ENCODE measurements at regions not wholly inside any gene's neighbourhood (a gene's known extent, or its start where the extent isn't known, plus 50 kb on each side); places are given as distances from the start of the nearest gene placed in this dataset.
"Not testable (repeated sequence)": the region's sequence is repeated elsewhere in the genome, so short reads cannot be mapped to it uniquely, and the experiment has no call there.

- intact Hi-C loops (cut with micrococcal nuclease): no loop called here
- H3K4me3 Mint-ChIP-seq: no peak overlapping the region
- H3K9me3 Mint-ChIP-seq: peaks cover 15% of the 10 kb centered on the region
- H3K27me3 Mint-ChIP-seq: no peaks in the 10 kb centered on the region
- no peaks in the 10 kb centered on the region for H3K4me1 Mint-ChIP-seq (ENCODE audit: low read depth)
- H3K36me3 Mint-ChIP-seq (ENCODE audit: low read depth): no peaks in the 10 kb centered on the region
- H3K27ac Mint-ChIP-seq: no peak overlapping the region
These were observed 281.0 kb upstream of the PTER start for GRCh38 chr10:16155834-16156233.

DNA sequence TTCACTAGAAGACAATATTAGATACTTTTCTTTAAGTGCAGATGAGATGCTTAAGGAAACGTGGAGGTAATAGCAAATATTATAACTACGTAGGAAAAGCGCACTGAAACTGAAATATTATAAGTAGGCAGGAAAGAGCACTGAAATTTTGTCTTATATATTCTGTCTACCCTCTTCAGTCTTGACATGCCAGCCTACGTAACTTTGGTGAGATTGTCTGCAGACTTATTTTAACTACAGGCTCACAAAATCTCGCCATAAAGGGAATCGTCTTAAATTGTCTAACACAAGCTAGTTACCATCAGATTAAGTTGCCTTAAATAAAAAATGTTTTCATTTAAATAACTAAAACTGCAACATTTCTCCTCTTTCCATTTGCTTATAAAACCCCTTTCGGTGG lies 280.1 kb upstream of the PTER start:
- H3K9me3 Mint-ChIP-seq: peaks cover 7% of the 10 kb centered on the region
- intact Hi-C loops (cut with micrococcal nuclease): no loop called here
- no peaks in the 10 kb centered on the region for H3K27me3 Mint-ChIP-seq
- no peak overlapping the region for H3K4me3 Mint-ChIP-seq
- no peak overlapping the region for H3K27ac Mint-ChIP-seq
- no peaks in the 10 kb centered on the region for H3K36me3 Mint-ChIP-seq (ENCODE audit: low read depth)
- H3K4me1 Mint-ChIP-seq (ENCODE audit: low read depth): no peaks in the 10 kb centered on the region

DNA sequence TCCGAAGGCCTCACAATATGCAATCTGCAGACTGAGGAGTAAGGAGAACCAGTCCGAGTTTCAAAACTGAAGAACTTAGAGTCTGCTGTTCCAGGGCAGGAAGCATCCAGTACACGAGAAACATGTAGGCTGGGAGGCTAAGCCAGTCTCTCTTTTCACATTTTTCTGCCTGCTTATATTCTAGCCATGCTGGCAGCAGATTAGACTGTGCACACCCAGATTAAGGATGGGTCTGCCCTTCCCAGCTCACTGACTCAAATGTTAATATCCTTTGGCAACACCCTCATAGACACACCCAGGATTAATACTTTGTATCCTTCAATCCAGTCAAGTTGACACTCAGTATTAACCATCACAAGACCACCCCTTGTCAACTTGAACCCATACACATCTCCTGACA lies 271.7 kb upstream of the PTER start:
- H3K4me3 Mint-ChIP-seq; H3K4me1 Mint-ChIP-seq (ENCODE audit: low read depth); H3K27ac Mint-ChIP-seq; H3K27me3 Mint-ChIP-seq; H3K36me3 Mint-ChIP-seq (ENCODE audit: low read depth); intact Hi-C loops (cut with micrococcal nuclease): not testable (repeated sequence)
- peaks cover 44% of the 10 kb centered on the region for H3K9me3 Mint-ChIP-seq

DNA sequence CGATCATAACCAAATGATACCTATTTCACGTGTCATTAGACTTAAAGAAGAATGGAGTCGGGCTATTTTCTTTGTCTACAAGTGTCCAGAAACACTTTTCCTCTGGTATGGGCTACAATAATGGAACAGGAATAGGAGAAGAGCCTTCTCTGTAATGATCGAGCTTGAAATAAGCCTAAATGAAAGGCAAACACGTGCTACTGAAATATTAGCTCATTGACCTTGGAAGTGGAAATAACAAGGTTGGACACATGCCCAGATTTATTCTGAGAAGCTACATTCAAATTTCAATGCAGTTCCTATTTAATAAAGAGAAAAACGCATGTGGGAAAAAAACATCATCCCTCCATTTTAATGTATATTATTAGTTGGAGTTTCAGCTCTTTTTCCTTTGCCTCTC lies 254.7 kb upstream of the PTER start:
- H3K9me3 Mint-ChIP-seq: peaks cover 21% of the 10 kb centered on the region
- H3K27ac Mint-ChIP-seq: no peak overlapping the region
- no peaks in the 10 kb centered on the region for H3K36me3 Mint-ChIP-seq (ENCODE audit: low read depth)
- no peaks in the 10 kb centered on the region for H3K4me1 Mint-ChIP-seq (ENCODE audit: low read depth)
- intact Hi-C loops (cut with micrococcal nuclease): no loop called here
- H3K4me3 Mint-ChIP-seq: no peak overlapping the region
- H3K27me3 Mint-ChIP-seq: no peaks in the 10 kb centered on the region

GRCh38 chr10:16182688-16183087 lies 254.1 kb upstream of the PTER start:
- Mint-ChIP-seq H3K27ac (no peak overlapping the region), H3K4me3 (no peak overlapping the region), H3K27me3 (no peaks in the 10 kb centered on the region), H3K4me1 (ENCODE audit: low read depth) (no peaks in the 10 kb centered on the region), H3K36me3 (ENCODE audit: low read depth) (no peaks in the 10 kb centered on the region), H3K9me3 (peaks cover 18% of the 10 kb centered on the region)
- intact Hi-C loops (cut with micrococcal nuclease): no loop called here

DNA sequence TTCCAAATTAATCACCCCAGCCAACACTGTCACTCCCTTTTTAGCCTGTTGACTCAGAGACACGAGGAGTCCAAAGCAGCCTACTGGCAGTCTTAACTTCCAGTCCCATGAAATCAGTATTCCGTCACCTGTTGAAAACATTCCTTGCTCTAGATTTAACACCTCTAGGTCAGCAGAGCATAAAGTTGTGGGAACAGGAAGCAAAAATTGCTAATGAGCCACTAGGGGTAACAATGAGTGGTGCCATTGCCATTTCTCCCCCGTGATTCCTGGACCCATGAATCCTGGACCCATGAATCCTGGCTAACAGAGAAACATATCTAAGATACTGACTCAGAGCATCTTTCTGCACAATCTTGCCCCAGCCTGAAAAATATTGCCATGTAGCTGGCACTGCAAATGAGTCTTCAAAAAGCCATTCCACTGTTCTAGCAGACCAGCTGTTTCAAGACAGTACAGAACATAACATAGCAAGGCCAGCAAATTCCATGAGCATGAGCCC lies 252.7 kb upstream of the PTER start:
- Mint-ChIP-seq H3K4me3 (no peak overlapping the region), H3K36me3 (ENCODE audit: low read depth) (no peaks in the 10 kb centered on the region), H3K4me1 (ENCODE audit: low read depth) (no peaks in the 10 kb centered on the region), H3K27ac (no peak overlapping the region), H3K9me3 (peaks cover 18% of the 10 kb centered on the region), H3K27me3 (no peaks in the 10 kb centered on the region)
- intact Hi-C loops (cut with micrococcal nuclease): no loop called here

DNA sequence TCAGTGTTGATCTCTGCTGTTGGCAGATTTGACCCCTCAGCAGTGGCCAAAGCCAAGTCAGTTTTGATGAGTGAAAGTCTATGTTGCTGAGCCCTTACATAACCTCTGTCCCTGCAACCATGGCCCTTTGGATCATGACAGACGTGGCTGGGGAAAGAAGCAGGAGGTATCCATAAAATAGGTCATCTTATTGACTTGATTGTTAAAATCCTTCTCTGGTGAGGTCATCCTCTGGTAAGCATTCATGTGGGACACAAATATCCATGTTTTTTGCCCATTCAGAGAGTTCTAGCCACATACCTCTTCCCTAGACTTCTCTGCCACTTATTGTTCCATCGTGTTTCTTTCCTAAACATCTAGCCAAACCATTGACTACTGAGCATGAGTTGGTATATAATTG lies 251.9 kb upstream of the PTER start:
- H3K4me1 Mint-ChIP-seq (ENCODE audit: low read depth): no peaks in the 10 kb centered on the region
- H3K9me3 Mint-ChIP-seq: peaks cover 18% of the 10 kb centered on the region
- no peaks in the 10 kb centered on the region for H3K36me3 Mint-ChIP-seq (ENCODE audit: low read depth)
- no peak overlapping the region for H3K4me3 Mint-ChIP-seq
- no peak overlapping the region for H3K27ac Mint-ChIP-seq
- intact Hi-C loops (cut with micrococcal nuclease): no loop called here
- no peaks in the 10 kb centered on the region for H3K27me3 Mint-ChIP-seq

DNA sequence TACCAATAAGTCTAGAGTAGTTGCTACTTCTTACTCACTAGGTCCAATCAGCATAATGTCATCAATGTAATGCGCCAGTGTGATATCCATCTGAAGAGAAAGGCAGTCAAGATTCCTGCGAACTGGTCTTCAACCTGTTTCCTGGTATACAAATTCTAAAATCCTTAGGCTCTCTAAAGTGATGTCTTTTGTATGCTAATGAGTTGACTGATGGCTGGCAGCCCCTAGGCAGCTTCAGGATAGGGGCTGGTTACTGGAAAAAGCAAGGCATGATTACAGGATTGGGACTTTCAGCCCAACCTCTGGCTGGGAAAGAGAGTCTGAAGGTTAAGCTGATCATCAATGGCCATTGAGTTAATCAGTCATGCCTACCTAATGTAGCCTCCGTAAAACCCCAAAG lies 250.2 kb upstream of the PTER start:
- intact Hi-C loops (cut with micrococcal nuclease): no loop called here
- Mint-ChIP-seq H3K36me3 (ENCODE audit: low read depth) (no peaks in the 10 kb centered on the region), H3K9me3 (peaks cover 18% of the 10 kb centered on the region), H3K4me3 (no peak overlapping the region), H3K27ac (no peak overlapping the region), H3K27me3 (no peaks in the 10 kb centered on the region), H3K4me1 (ENCODE audit: low read depth) (no peaks in the 10 kb centered on the region)

- Mint-ChIP-seq H3K9me3 (peaks cover 18% of the 10 kb centered on the region), H3K27ac (no peak overlapping the region), H3K4me1 (ENCODE audit: low read depth) (no peaks in the 10 kb centered on the region), H3K27me3 (no peaks in the 10 kb centered on the region), H3K4me3 (no peak overlapping the region), H3K36me3 (ENCODE audit: low read depth) (no peaks in the 10 kb centered on the region)
- intact Hi-C loops (cut with micrococcal nuclease): no loop called here
These were observed 249.6 kb upstream of the PTER start for GRCh38 chr10:16187161-16187560.

DNA sequence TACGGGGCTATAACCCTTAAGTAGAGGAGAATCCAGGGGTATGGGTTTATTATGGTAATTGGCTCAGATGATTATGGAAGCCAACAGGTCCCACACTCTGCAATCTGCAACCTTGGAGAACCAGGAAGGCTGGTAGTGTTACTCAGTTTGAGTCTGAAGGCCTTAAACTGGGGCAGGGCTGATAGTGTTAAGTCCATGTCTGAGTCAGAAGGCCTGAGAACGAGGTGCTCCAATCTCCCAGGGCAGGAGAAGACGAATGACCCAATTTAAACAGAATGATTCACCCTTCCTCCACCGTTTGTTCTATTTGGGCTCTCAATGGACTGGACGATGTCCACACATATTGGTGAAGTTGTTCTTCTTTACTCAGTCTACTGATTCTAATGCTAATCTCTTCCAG lies 244.5 kb upstream of the PTER start:
- H3K4me3 Mint-ChIP-seq: no peak overlapping the region
- intact Hi-C loops (cut with micrococcal nuclease): no loop called here
- H3K9me3 Mint-ChIP-seq: peaks cover 6% of the 10 kb centered on the region
- no peaks in the 10 kb centered on the region for H3K36me3 Mint-ChIP-seq (ENCODE audit: low read depth)
- no peak overlapping the region for H3K27ac Mint-ChIP-seq
- H3K27me3 Mint-ChIP-seq: no peaks in the 10 kb centered on the region
- no peaks in the 10 kb centered on the region for H3K4me1 Mint-ChIP-seq (ENCODE audit: low read depth)

DNA sequence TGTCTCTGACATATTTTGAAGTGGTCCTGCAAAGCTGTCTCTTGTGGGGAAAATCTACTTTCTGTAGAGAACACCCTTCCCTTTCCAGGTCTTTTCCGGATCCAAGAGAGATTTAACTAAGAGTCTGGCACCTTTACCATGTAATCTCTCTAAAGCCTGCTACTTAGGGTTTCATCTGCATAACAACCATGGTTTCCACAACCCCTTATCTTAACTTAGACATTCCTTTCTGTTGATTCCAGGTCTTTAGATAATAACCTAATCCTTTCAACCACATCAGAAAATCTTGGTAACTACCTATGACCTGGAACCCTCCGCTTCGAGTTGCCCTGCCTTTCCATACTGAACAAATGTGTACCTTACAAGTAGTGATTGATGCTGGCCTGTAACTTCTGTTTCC lies 243.6 kb upstream of the PTER start:
- Mint-ChIP-seq H3K27ac (no peak overlapping the region), H3K9me3 (peaks cover 6% of the 10 kb centered on the region), H3K4me1 (ENCODE audit: low read depth) (no peaks in the 10 kb centered on the region), H3K36me3 (ENCODE audit: low read depth) (no peaks in the 10 kb centered on the region), H3K27me3 (no peaks in the 10 kb centered on the region), H3K4me3 (no peak overlapping the region)
- intact Hi-C loops (cut with micrococcal nuclease): no loop called here

- intact Hi-C loops (cut with micrococcal nuclease): no loop called here
- H3K4me3 Mint-ChIP-seq: no peak overlapping the region
- peaks cover 13% of the 10 kb centered on the region for H3K9me3 Mint-ChIP-seq
- H3K27ac Mint-ChIP-seq: no peak overlapping the region
- H3K36me3 Mint-ChIP-seq (ENCODE audit: low read depth): no peaks in the 10 kb centered on the region
- H3K4me1 Mint-ChIP-seq (ENCODE audit: low read depth): no peaks in the 10 kb centered on the region
- H3K27me3 Mint-ChIP-seq: no peaks in the 10 kb centered on the region
These were observed 241.5 kb upstream of the PTER start for GRCh38 chr10:16195178-16195769.

GRCh38 chr10:16195894-16196293 lies 240.9 kb upstream of the PTER start:
- Mint-ChIP-seq H3K27me3 (no peaks in the 10 kb centered on the region), H3K36me3 (ENCODE audit: low read depth) (no peaks in the 10 kb centered on the region), H3K9me3 (peaks cover 13% of the 10 kb centered on the region), H3K27ac (no peak overlapping the region), H3K4me1 (ENCODE audit: low read depth) (no peaks in the 10 kb centered on the region), H3K4me3 (no peak overlapping the region)
- intact Hi-C loops (cut with micrococcal nuclease): no loop called here

GRCh38 chr10:16199216-16199615 lies 237.6 kb upstream of the PTER start:
- Mint-ChIP-seq H3K4me3 (no peak overlapping the region), H3K9me3 (peaks cover 13% of the 10 kb centered on the region), H3K27ac (no peak overlapping the region), H3K27me3 (no peaks in the 10 kb centered on the region), H3K4me1 (ENCODE audit: low read depth) (no peaks in the 10 kb centered on the region), H3K36me3 (ENCODE audit: low read depth) (no peaks in the 10 kb centered on the region)
- intact Hi-C loops (cut with micrococcal nuclease): no loop called here

- H3K9me3 Mint-ChIP-seq: peaks cover 75% of the 10 kb centered on the region
- H3K36me3 Mint-ChIP-seq (ENCODE audit: low read depth); H3K4me3 Mint-ChIP-seq; intact Hi-C loops (cut with micrococcal nuclease); H3K27me3 Mint-ChIP-seq; H3K4me1 Mint-ChIP-seq (ENCODE audit: low read depth); H3K27ac Mint-ChIP-seq: not testable (repeated sequence)
These were observed 213.2 kb upstream of the PTER start for GRCh38 chr10:16223618-16224017.
